Aorta (tissue), 5 donors: ENCODE measurements at regions not wholly inside any gene's neighbourhood (a gene's known extent, or its start where the extent isn't known, plus 50 kb on each side); places are given as distances from the start of the nearest gene placed in this dataset.

ENCODE experiments used
- ATAC-seq: fragments of 200-7000 bp; cut with Tn5 transposase; one replicate; pipeline ENCODE4 v1.9.1; 2022; ENCODE audit warnings: moderate library complexity; ENCODE audit not compliant: low FRiP score
- DNase-seq, 2 donors: peaks; one replicate each; pipeline ENCODE4 v3.0.0-alpha.2; 2020
- H3K27ac ChIP-seq, 2 donors: one replicate each; pipeline ENCODE4 v1.5.1; 2013; ENCODE audit warnings: low read length in 2 of 2, mild to moderate bottlenecking in 2 of 2, moderate library complexity in 2 of 2, control low read depth in 1 of 2, inconsistent platforms in 1 of 2, low read depth in 1 of 2
- H3K27me3 ChIP-seq, 2 donors: one replicate each; pipeline ENCODE4 v1.6.1; 2013; ENCODE audit warnings: control low read depth in 1 of 2, low read length in 1 of 2, mild to moderate bottlenecking in 1 of 2, moderate library complexity in 1 of 2; ENCODE audit not compliant: insufficient read depth in 2 of 2, control insufficient read depth in 1 of 2
- H3K36me3 ChIP-seq, 2 donors: one replicate each; pipeline ENCODE4 v1.6.1; 2013; ENCODE audit warnings: control low read depth in 1 of 2, low read length in 1 of 2, mild to moderate bottlenecking in 1 of 2; ENCODE audit not compliant: insufficient read depth in 2 of 2, control insufficient read depth in 1 of 2
- H3K4me1 ChIP-seq, 2 donors: one replicate each; pipeline ENCODE4 v1.6.1; 2013; ENCODE audit warnings: low read length in 2 of 2, control low read depth in 1 of 2, mild to moderate bottlenecking in 1 of 2, moderate library complexity in 1 of 2; ENCODE audit not compliant: insufficient read depth in 2 of 2, control insufficient read depth in 1 of 2
- H3K4me3 ChIP-seq, 2 donors: one replicate each; pipeline ENCODE4 v1.5.1; 2013; ENCODE audit warnings: low read length in 2 of 2, control low read depth in 1 of 2, mild to moderate bottlenecking in 1 of 2
- H3K9me3 ChIP-seq: one replicate; pipeline ENCODE4 v1.6.1; 2013; ENCODE audit warnings: mild to moderate bottlenecking, low read length; ENCODE audit not compliant: control insufficient read depth
- WGBS, 2 donors: extraction: QIAGEN DNeasy Blood & Tissue Kit; methylation state at CpG; one replicate each; pipeline ENCODE4 v1.1.7; 2013; 5-methylcytosine and 5-hydroxymethylcytosine counted together
- intact Hi-C, 2 donors: fragments of 100-400 bp; cut with DNase I; formaldehyde crosslinking; loops; one replicate each; pipeline versions ENCODE4 v1.14.2 to v1.15.0; 2022
- donor health status: healthy with polysubstance abuse.
- donor health status: Bipolar disorder and iron deficiency.
- donor health status: DM: no; HTN: no; CAD: no.
- donor health status: DM: no; HTN: no; CAD: no.
- donor health status: DM: yes; HTN: yes; CAD: no.

DNA sequence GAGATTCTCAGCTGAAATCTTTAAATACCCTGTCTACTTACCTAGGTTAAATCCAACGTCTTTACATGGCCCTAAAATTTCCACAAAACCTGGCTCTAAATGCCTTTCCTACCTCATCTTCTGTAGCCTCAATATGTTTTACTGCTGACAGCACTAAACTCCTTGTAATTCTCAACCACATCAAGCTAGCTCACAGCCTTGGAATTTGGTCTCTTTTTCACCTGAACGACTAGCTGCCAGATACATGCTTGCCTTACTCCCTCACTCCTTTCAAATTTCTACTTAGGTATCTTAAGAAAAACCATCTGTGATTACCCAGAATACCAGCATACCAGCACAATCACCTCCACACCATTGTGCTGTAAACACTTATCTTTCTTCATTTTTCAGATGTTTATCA, 635.6 kb upstream of the PCDH10 start:
- ATAC-seq, result no peak
- H3K27ac ChIP-seq, result no peak overlapping the region
- no peaks in the 10 kb centered on the region for H3K36me3 ChIP-seq
- no peak for DNase-seq
- intact Hi-C loops, result no loop called here
- no peaks in the 10 kb centered on the region for H3K4me1 ChIP-seq
- H3K4me3 ChIP-seq, result no peak overlapping the region
- H3K27me3 ChIP-seq, result no peaks in the 10 kb centered on the region
- WGBS, 2 donors, result 30 to 38% methylated on average over 2 of the region's 2 CpGs
- H3K9me3 ChIP-seq, result no peaks in the 10 kb centered on the region

DNA sequence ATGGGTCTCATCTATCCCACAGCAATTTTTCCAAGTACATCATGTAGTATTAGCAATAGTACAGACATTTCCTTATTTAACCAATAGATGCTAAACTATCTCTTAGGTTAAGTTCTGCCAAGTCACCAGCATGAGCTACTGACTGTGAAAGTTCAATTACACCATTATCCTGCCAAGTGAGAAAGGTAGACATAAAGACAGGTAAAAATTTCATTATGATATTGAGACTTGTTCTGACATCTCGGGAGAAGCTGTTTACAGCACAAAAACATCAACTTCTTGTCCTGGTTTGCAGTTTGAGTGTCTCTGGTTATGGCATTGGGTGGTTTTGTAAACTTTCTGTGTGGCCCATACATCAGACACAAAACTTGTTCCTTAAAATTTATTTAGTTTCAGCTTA, 622.4 kb upstream of the PCDH10 start:
- 72 to 74% methylated on average over 1 of the region's 1 CpG for WGBS, 2 donors
- H3K27ac ChIP-seq, result no peak overlapping the region

DNA sequence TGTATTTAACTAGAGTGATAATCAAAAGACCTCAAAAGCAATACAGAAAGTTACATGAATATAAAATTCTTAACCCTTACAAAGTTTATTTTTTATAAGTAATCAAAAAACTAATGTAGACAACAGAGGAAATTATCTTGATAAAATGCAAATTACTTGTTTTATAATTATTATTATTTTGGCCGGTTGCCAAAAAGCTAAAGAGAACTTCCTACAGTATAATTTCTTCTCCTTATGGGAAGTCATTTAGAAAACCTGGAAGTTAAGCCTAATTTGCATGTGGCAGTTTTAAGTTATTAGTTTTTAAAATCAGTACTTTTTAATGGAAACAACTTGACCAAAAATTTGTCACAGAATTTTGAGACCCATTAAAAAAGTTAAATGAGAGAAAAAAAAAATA, 621.3 kb upstream of the PCDH10 start:
- Histone ChIP-seq H3K27ac (no peak overlapping the region), H3K9me3 (no peaks in the 10 kb centered on the region), H3K36me3 (no peaks in the 10 kb centered on the region), H3K27me3 (no peaks in the 10 kb centered on the region), H3K4me3 (no peak overlapping the region), H3K4me1 (no peaks in the 10 kb centered on the region)
- WGBS, 2 donors, result 25 to 37% methylated on average over 1 of the region's 1 CpG
- intact Hi-C loops, result no loop called here
- ATAC-seq (no peak), DNase-seq (no peak)

More for the DNA sequence above, 622.4 kb upstream of the PCDH10 start:
- no peak for ATAC-seq
- Histone ChIP-seq H3K4me1 (no peaks in the 10 kb centered on the region), H3K4me3 (no peak overlapping the region), H3K36me3 (no peaks in the 10 kb centered on the region), H3K9me3 (no peaks in the 10 kb centered on the region), H3K27me3 (no peaks in the 10 kb centered on the region)
- intact Hi-C loops, result no loop called here
- no peak for DNase-seq

DNA sequence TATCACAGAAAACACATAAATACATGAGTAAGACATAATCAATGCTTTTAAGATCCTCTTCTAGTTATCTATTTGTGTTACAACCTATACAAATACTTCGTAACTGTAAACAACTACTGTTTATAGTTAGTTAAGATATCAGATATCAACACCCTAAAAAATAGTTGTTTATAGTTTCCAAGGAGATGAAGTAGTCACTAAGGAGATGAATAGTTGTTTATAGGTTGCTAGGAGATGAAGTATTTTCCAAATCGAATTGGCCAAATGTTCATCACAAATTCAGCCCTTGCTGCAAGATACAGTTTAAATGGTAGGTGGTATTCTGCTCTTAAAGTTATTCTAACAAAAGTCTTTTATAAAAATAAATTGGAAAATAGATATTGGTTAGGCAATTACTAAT, 618.2 kb upstream of the PCDH10 start:
- DNase-seq, result no peak
- H3K4me3 ChIP-seq, result no peak overlapping the region
- H3K36me3 ChIP-seq, result no peaks in the 10 kb centered on the region
- no peak overlapping the region for H3K27ac ChIP-seq
- 61 to 66% methylated on average over 2 of the region's 2 CpGs for WGBS, 2 donors
- intact Hi-C loops, result no loop called here
- no peak for ATAC-seq
- H3K4me1 ChIP-seq, result no peaks in the 10 kb centered on the region
- H3K9me3 ChIP-seq, result no peaks in the 10 kb centered on the region
- H3K27me3 ChIP-seq, result no peaks in the 10 kb centered on the region

DNA sequence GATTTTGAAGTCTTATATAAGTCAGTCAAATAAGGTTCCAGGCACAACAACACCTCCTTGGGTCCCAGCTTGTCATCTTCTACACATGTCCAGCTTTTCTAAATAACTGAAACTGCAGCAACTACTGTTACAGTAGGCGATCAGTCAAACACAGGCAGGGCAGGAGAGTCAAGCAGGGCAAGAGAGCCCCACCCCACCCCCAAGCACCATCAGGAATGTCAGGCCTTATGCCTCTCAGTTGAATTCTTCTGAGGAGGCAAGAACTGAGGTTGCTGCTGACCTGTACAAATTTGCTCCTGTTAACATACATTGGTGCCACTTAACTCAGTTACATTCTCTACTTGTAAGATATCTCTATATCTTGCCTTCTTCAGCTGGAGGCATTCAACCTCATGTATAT, 608.8 kb upstream of the PCDH10 start:
- H3K4me1 ChIP-seq, result no peaks in the 10 kb centered on the region
- no peak overlapping the region for H3K4me3 ChIP-seq
- 71 to 86% methylated on average over 1 of the region's 1 CpG for WGBS, 2 donors
- H3K27ac ChIP-seq, result no peak overlapping the region
- no peaks in the 10 kb centered on the region for H3K9me3 ChIP-seq
- no peaks in the 10 kb centered on the region for H3K36me3 ChIP-seq
- ATAC-seq, result no peak
- H3K27me3 ChIP-seq, result no peaks in the 10 kb centered on the region
- DNase-seq, result no peak
- intact Hi-C loops, result no loop called here

DNA sequence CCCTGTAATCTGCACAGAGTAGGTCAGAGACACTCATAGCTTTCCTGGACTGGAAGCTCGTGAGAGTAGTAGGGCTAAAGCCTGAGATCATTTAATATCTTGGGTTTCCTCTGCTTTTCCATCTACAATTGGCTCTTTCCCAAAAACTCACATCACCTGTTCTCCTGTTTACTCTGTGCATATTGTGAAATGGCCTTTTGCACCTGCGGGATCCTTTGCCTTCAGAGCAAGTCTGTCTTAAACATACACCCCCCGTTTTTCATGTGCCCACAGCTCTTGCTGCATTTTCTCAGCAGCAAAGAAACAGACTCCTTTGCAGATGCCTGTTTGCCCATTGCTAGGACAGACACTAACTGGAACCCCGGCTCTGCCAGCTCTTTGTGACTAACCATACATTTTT, 608.3 kb upstream of the PCDH10 start:
- no peak for DNase-seq
- no peak for ATAC-seq
- Histone ChIP-seq H3K36me3 (no peaks in the 10 kb centered on the region), H3K9me3 (no peaks in the 10 kb centered on the region), H3K27me3 (no peaks in the 10 kb centered on the region), H3K4me1 (no peaks in the 10 kb centered on the region), H3K4me3 (no peak overlapping the region), H3K27ac (no peak overlapping the region)
- intact Hi-C loops, result no loop called here
- 68 to 69% methylated on average over 4 of the region's 4 CpGs for WGBS, 2 donors

DNA sequence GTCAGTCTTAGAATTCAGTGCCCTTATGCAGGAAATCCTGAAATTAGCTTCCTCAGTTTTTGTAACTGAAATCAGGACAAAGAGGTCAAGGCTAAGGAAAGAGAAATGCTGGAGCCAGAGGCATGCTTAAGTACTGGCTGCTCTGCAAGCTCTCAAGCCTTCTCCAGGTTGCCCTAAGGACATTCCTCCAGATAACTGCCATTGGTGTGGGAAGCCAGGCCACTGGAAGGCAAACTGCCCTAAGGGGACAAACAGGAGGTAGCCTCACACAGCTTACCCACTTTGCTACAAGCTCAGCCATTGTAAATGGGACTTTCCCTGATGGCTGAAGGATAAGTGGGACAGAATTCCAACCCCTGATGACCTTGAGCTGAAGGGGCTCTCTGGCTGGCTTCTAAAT, 606.9 kb upstream of the PCDH10 start:
- Histone ChIP-seq H3K36me3 (no peaks in the 10 kb centered on the region), H3K27me3 (no peaks in the 10 kb centered on the region), H3K27ac (no peak overlapping the region), H3K4me1 (no peaks in the 10 kb centered on the region), H3K9me3 (no peaks in the 10 kb centered on the region), H3K4me3 (no peak overlapping the region)
- ATAC-seq (no peak), DNase-seq (no peak)
- intact Hi-C loops, result no loop called here

DNA sequence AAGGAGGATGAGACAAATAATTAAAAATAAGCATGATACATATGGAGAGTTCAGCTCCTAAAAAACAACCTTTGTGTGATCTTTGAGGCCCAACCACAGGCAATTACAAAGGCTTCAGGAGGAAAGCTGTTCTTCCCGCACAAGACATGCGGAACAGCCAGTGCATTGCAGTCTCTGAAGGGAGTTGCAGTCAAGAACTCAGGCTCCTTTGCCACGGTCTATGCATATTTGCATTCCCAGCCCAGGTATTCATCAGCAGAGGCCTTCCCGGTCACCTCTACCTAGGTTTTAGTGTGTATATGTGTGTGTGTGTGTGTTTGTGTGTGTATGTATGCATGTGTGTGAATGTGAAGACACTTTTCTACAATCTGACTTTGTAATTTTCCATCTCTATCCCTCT, 600.6 kb upstream of the PCDH10 start:
- no peak overlapping the region for H3K27ac ChIP-seq

DNA sequence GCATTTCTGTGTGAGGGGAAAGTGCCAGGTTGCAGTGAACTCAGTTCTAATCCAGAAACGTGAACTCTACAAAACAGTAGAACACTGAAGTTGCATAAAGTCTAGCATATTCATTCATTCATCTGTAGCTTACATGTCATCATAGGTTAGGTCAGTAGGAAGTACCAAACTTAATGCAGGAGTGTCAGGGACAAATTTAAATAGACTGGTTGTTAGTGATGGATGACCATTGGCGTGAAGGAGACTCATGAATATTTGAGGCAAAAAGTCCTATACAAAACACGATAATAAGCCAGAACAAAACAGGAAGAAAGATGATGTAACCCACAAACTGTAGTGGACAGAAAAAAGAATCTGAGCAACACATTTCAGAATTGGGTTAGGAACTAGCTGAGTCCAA, 592.8 kb upstream of the PCDH10 start:
- Histone ChIP-seq H3K27ac (no peak overlapping the region), H3K27me3 (no peaks in the 10 kb centered on the region), H3K4me1 (no peaks in the 10 kb centered on the region), H3K36me3 (no peaks in the 10 kb centered on the region), H3K4me3 (no peak overlapping the region), H3K9me3 (no peaks in the 10 kb centered on the region)
- intact Hi-C loops, result no loop called here
- DNase-seq (no peak), ATAC-seq (no peak)
- WGBS, 2 donors, result 67 to 72% methylated on average over 3 of the region's 3 CpGs

More for the DNA sequence above, 600.6 kb upstream of the PCDH10 start:
- no peaks in the 10 kb centered on the region for H3K27me3 ChIP-seq
- H3K4me1 ChIP-seq, result no peaks in the 10 kb centered on the region
- DNase-seq (no peak), ATAC-seq (no peak)
- WGBS, 2 donors, result 79% methylated on average over 4 of the region's 4 CpGs
- intact Hi-C loops, result no loop called here
- H3K9me3 ChIP-seq, result no peaks in the 10 kb centered on the region
- H3K36me3 ChIP-seq, result no peaks in the 10 kb centered on the region
- H3K4me3 ChIP-seq, result no peak overlapping the region

DNA sequence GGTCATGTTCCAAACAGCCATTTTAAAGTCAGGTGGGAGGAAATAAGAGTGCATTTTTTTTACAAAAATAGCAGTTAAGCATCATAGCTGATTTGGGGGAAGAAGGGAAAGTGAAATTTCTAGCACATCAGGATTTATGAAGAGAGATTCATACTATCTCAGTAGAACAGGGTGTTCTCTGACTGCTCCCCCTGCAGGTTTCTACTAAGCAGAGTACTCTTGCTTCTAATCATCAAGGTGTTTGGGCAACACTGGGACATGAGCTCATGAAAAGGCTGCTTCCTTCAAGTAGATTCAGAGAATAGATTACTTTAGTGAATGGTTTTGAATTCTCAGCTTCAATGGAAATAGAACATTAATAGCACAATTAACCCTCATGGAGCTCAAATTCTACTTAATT, 591.4 kb upstream of the PCDH10 start:
- ATAC-seq, result no peak
- intact Hi-C loops, result no loop called here

More for the DNA sequence above, 591.4 kb upstream of the PCDH10 start:
- Histone ChIP-seq H3K36me3 (no peaks in the 10 kb centered on the region), H3K9me3 (no peaks in the 10 kb centered on the region), H3K27ac (no peak overlapping the region), H3K4me3 (no peak overlapping the region), H3K27me3 (no peaks in the 10 kb centered on the region), H3K4me1 (no peaks in the 10 kb centered on the region)
- DNase-seq, result no peak
